Thoracic aorta (tissue), 2 donors: ENCODE measurements at regions not wholly inside any gene's neighbourhood (a gene's known extent, or its start where the extent isn't known, plus 50 kb on each side); places are given as distances from the start of the nearest gene placed in this dataset.

Source experiments
- ATAC-seq: fragments of 150-250 bp; one replicate; pipeline ENCODE4 v1.8.0; 2017; ENCODE audit warnings: low read depth; ENCODE audit not compliant: insufficient number of reproducible peaks, low FRiP score
- DNase-seq: peaks from one replicate; pipeline ENCODE4 v3.0.0-alpha.2; 2020; ENCODE audit warnings: low spot score
- H3K27ac ChIP-seq, 2 donors: fragments of 200-600 bp; sonication (generic); 1 replicate in 1 of 2; 2 replicates in 1 of 2; pipeline ENCODE4 v1.5.1; 2016; ENCODE audit warnings: mild to moderate bottlenecking in 2 of 2, moderate library complexity in 2 of 2
- H3K27me3 ChIP-seq: fragments of 200-600 bp; sonication (generic); replicated peaks from 2 replicates; pipeline ENCODE4 v1.6.0; 2016; ENCODE audit warnings: mild to moderate bottlenecking; ENCODE audit not compliant: insufficient read depth
- H3K36me3 ChIP-seq: fragments of 200-600 bp; sonication (generic); one replicate; pipeline ENCODE4 v1.5.1; 2016
- H3K4me1 ChIP-seq, 2 donors: fragments of 200-600 bp; sonication (generic); 1 replicate in 1 of 2; 2 replicates in 1 of 2; pipeline versions ENCODE4 v1.5.1 to v1.6.0; 2016; ENCODE audit warnings: low read depth in 2 of 2, mild to moderate bottlenecking in 1 of 2; ENCODE audit not compliant: control insufficient read depth in 1 of 2
- H3K4me3 ChIP-seq: fragments of 200-600 bp; sonication (generic); 2 replicates; pipeline ENCODE4 v1.5.1; 2016; ENCODE audit warnings: mild to moderate bottlenecking
- H3K9me3 ChIP-seq: fragments of 200-600 bp; sonication (generic); 2 replicates; pipeline ENCODE4 v1.5.1; 2016
- TF ChIP-seq, protein P1 (sequence below): fragments of 200-600 bp; sonication (generic); IDR thresholded peaks from one replicate; pipeline ENCODE4 v1.5.1; 2019; ENCODE audit warnings: antibody characterized with exemption

DNA sequence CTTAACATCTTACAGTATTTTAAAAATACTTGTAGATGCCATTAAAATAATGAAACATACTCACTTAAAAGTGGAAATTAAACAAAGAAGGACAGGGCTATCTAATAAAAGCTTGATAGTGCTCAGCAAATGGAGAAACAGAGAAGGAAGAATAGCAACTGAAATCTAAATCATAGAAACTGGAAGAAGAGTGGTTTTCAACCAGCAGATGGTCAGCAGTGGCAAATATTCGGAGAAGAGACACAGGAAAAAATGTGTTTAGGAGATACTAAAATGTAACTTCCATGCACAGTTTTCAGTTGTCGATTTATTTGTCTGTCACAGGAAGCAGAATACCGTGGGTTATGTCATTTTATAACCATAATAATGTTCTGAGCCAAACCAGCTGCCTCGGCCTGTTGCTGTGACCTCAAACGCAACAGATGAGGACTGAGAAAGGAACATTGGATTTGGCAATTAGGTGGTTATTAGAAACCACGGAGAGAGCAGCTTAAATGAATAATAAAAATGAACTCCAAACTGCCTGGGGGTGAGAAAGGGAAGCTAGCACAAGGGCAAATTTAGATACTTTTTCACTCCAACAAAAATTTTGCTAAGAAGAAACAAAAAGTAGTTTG lies 246.6 kb upstream of the KCNMB2 start:
- ATAC-seq (no peak), DNase-seq (no peak)
- Histone ChIP-seq H3K9me3 (no peaks in the 10 kb centered on the region), H3K4me3 (no peak overlapping the region), H3K27me3 (no peaks in the 10 kb centered on the region), H3K4me1 (no peaks in the 10 kb centered on the region), H3K36me3 (no peaks in the 10 kb centered on the region), H3K27ac (no peak overlapping the region)
- TF ChIP-seq, protein P1, sequence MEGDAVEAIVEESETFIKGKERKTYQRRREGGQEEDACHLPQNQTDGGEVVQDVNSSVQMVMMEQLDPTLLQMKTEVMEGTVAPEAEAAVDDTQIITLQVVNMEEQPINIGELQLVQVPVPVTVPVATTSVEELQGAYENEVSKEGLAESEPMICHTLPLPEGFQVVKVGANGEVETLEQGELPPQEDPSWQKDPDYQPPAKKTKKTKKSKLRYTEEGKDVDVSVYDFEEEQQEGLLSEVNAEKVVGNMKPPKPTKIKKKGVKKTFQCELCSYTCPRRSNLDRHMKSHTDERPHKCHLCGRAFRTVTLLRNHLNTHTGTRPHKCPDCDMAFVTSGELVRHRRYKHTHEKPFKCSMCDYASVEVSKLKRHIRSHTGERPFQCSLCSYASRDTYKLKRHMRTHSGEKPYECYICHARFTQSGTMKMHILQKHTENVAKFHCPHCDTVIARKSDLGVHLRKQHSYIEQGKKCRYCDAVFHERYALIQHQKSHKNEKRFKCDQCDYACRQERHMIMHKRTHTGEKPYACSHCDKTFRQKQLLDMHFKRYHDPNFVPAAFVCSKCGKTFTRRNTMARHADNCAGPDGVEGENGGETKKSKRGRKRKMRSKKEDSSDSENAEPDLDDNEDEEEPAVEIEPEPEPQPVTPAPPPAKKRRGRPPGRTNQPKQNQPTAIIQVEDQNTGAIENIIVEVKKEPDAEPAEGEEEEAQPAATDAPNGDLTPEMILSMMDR: no peak

DNA sequence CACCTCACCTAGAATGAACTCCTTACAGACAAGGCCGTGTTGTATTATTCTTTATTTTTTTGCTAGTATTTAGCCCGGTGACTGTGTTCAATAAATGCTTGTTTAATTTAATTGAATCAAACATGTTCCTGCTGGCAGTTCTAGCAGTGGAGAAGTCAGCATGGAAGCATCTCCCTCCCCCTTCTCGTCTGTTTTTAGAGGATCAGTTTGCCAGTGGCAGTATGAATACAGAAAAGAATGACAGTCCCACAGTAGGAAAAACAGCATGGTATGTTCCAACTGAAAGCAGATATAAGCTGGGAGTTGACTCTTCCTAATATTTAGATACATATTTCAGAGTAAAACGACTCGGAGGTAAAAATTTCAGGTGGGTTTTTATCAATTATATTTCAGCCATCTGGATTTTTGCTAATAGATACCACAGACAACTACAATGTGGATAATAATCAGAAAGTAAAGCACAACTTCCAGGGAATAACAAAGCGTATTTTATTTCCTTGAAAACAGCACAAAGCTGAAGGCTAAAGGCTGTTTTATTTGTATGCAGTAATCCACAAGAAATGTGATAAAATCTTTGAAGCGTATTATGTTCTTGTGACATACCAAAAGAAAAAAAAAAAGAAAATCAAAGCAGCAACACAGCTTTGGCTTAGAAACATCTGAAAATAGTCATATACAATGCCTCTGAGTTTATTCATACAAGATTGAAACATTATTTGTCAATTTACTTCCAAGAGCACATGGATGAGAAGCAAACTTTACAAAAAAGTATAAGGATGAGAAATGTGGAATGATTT lies 244.5 kb upstream of the KCNMB2 start:
- no peaks in the 10 kb centered on the region for H3K27me3 ChIP-seq
- H3K9me3 ChIP-seq: no peaks in the 10 kb centered on the region
- H3K4me3 ChIP-seq: no peak overlapping the region
- no peak overlapping the region for H3K27ac ChIP-seq
- TF ChIP-seq, protein P1: no peak
- DNase-seq (no peak), ATAC-seq (no peak)
- no peaks in the 10 kb centered on the region for H3K4me1 ChIP-seq
- H3K36me3 ChIP-seq: no peaks in the 10 kb centered on the region

DNA sequence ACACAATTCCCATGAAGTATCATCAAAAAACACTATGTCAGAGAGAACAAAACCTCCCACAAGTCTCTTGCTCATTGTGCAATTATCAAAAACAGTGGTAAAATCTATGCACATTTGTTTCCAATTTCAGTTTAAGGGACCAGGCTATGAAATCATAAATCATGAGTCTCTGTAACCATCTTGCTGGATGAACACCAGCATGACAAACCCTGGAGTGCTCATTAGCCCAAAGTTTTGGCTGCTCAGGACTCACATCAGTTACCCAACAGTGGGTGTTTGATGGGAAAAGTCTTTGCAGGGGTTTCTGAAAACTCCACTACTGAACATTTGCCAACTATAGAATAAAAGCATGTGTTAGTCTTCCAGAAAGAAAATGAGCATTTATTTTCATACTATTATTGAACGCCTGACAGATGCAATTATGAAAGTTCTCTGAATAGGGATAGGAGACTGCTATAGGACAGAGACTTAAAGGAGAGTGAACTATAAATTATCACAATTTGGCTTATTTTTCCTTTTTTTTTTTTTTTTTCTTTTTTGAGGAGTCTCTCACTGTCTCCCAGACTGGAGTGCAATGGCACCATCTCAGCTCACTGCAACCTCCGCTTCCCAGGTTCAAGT lies 240.8 kb upstream of the KCNMB2 start:
- H3K36me3 ChIP-seq: no peaks in the 10 kb centered on the region
- TF ChIP-seq, protein P1: no peak
- no peak overlapping the region for H3K4me3 ChIP-seq
- DNase-seq (no peak), ATAC-seq (no peak)
- H3K27ac ChIP-seq: no peak overlapping the region
- H3K9me3 ChIP-seq: no peaks in the 10 kb centered on the region
- no peaks in the 10 kb centered on the region for H3K4me1 ChIP-seq
- H3K27me3 ChIP-seq: no peaks in the 10 kb centered on the region

DNA sequence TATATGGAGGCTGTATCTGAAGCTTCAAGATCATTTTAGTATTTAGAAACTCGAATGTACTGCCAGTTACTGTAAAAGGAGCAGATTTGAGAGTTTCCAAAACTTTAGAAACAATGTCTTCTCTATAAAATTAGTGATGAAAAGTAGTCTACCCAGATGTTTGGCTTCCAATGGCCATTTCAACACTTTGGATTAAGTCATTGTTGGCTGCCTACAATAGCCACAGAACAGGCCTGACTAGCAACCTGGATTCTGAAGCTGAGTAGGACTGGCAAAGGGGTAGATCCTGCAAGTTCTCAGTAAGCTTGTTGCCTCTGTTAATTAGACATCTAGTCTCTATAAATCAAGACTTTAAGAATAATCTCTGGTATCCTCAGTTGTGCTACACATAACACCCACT lies 239.0 kb upstream of the KCNMB2 start:
- Histone ChIP-seq H3K9me3 (no peaks in the 10 kb centered on the region), H3K4me3 (no peak overlapping the region), H3K27ac (no peak overlapping the region), H3K36me3 (no peaks in the 10 kb centered on the region), H3K4me1 (no peaks in the 10 kb centered on the region), H3K27me3 (no peaks in the 10 kb centered on the region)
- ATAC-seq: no peak
- TF ChIP-seq, protein P1: no peak
- DNase-seq: no peak

DNA sequence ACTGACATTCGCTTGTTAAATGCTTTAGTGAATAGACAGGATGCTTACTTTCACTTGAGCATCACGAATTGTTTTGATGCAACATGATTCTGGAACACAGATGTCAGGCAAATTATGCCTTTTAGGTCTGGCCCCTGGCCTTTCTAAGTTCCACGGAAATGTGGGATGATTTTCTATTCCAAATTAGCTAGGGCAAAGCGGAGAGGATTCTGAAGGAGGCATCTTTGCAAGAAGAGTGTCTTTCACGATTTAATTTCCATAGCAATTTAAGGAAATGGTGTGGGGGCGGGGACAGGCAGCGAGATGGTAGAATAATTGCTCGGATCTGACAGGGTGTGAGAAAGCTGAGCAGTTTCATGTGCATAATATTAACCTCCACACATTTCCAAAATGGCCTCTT lies 238.5 kb upstream of the KCNMB2 start:
- H3K27me3 ChIP-seq: no peaks in the 10 kb centered on the region
- no peaks in the 10 kb centered on the region for H3K4me1 ChIP-seq
- no peaks in the 10 kb centered on the region for H3K36me3 ChIP-seq
- no peak for DNase-seq
- TF ChIP-seq, protein P1: no peak
- no peak overlapping the region for H3K27ac ChIP-seq
- no peak overlapping the region for H3K4me3 ChIP-seq
- no peak for ATAC-seq
- no peaks in the 10 kb centered on the region for H3K9me3 ChIP-seq
